GM23248 (cell line): ENCODE measurements at regions not wholly inside any gene's neighbourhood (a gene's known extent, or its start where the extent isn't known, plus 50 kb on each side); places are given as distances from the start of the nearest gene placed in this dataset.
A peak's percentile ranks its signal among the peaks of the same experiment; 100 is the strongest.

ENCODE experiments used
- DNase-seq: peaks from one replicate; pipeline ENCODE4 v3.0.0-alpha.2; 2015
- H2AFZ ChIP-seq: fragments of 200-600 bp; sonication (generic); 2 replicates; pipeline ENCODE4 v1.6.1; 2016; ENCODE audit warnings: antibody characterized with exemption
- H3F3A ChIP-seq: fragments of 200-600 bp; sonication (generic); 2 replicates; pipeline ENCODE4 v1.6.1; 2016; ENCODE audit warnings: mild to moderate bottlenecking, antibody characterized with exemption, mixed run types; ENCODE audit not compliant: insufficient read depth
- H3K27ac ChIP-seq: fragments of 200-600 bp; sonication (generic); 2 replicates; pipeline ENCODE4 v1.5.1; 2016; ENCODE audit warnings: mild to moderate bottlenecking
- H3K27me3 ChIP-seq: fragments of 200-600 bp; sonication (generic); replicated peaks from 2 replicates; pipeline ENCODE4 v1.6.1; 2016; ENCODE audit warnings: mild to moderate bottlenecking; ENCODE audit not compliant: insufficient read depth
- H3K36me3 ChIP-seq: fragments of 200-600 bp; sonication (generic); 2 replicates; pipeline ENCODE4 v1.6.1; 2016; ENCODE audit warnings: low read depth, mild to moderate bottlenecking
- H3K4me1 ChIP-seq: fragments of 200-600 bp; sonication (generic); 2 replicates; pipeline ENCODE4 v1.6.1; 2016; ENCODE audit warnings: mild to moderate bottlenecking; ENCODE audit not compliant: insufficient read depth
- H3K4me2 ChIP-seq: fragments of 200-600 bp; sonication (generic); one replicate; pipeline ENCODE4 v1.6.1; 2016; ENCODE audit warnings: mild to moderate bottlenecking; ENCODE audit not compliant: unreplicated experiment
- H3K4me3 ChIP-seq: fragments of 200-600 bp; sonication (generic); 2 replicates; pipeline ENCODE4 v1.5.1; 2016; ENCODE audit warnings: mild to moderate bottlenecking
- H3K79me2 ChIP-seq: fragments of 200-600 bp; sonication (generic); 2 replicates; pipeline ENCODE4 v1.6.1; 2016; ENCODE audit warnings: mild to moderate bottlenecking; ENCODE audit not compliant: insufficient read depth
- H3K9ac ChIP-seq: fragments of 200-600 bp; sonication (generic); 2 replicates; pipeline ENCODE4 v1.6.1; 2016; ENCODE audit warnings: mild to moderate bottlenecking
- H3K9me2 ChIP-seq: fragments of 200-600 bp; sonication (generic); 2 replicates; pipeline ENCODE4 v1.6.1; 2016; ENCODE audit warnings: mixed run types, mild to moderate bottlenecking, moderate library complexity; ENCODE audit not compliant: insufficient read depth
- H3K9me3 ChIP-seq: fragments of 200-600 bp; sonication (generic); one replicate; pipeline ENCODE4 v1.6.1; 2017; ENCODE audit warnings: low read depth
- H4K20me1 ChIP-seq: fragments of 200-600 bp; sonication (generic); 2 replicates; pipeline ENCODE4 v1.6.0; 2016; ENCODE audit not compliant: insufficient read depth
- EZH2 ChIP-seq: fragments of 200-600 bp; sonication (generic); IDR thresholded peaks from 2 replicates; pipeline ENCODE4 v1.6.1; 2018; ENCODE audit warnings: antibody characterized with exemption, mild to moderate bottlenecking; ENCODE audit not compliant: insufficient read depth, poor library complexity, severe bottlenecking
- EZH2phosphoT487 ChIP-seq: fragments of 200-600 bp; sonication (generic); IDR thresholded peaks from 2 replicates; pipeline ENCODE4 v1.6.1; 2018; ENCODE audit warnings: antibody characterized with exemption, moderate library complexity, mild to moderate bottlenecking, low read depth; ENCODE audit not compliant: insufficient read depth
- WGBS, 2 experiments: methylation state at CpG; one replicate each; pipeline ENCODE4 v1.1.6; 2015 to 2017; ENCODE audit warnings: low lambda C conversion rate in 2 of 2, low coverage in 1 of 2; ENCODE audit errors: missing lambda C conversion rate in 2 of 2; 5-methylcytosine and 5-hydroxymethylcytosine counted together
- in situ Hi-C: fragments of 300-500 bp; cut with MboI; formaldehyde crosslinking; loops from 2 replicates; pipeline ENCODE4 v1.15.0; 2020

DNA sequence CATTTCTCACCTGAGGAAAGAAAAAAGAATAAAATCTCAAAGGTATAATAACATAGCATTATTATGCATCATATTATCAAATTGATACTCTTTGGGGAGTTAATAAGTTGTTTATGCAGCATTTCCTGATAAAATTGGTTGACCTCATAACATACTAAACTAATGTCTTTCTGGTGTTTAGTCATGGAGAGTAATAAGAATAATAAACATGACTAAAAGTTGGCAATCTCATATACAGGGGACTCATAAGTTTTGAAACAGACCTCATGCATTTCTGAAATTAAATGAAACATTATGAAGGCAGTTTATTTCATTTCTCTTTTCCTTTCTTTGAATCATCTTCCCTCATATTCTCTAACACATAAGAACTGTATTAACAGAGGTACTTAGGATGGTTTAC is 60.5 kb upstream of the PRDM1 start:
- Histone ChIP-seq H3K9me3 (no peaks in the 10 kb centered on the region), H3K27me3 (no peaks in the 10 kb centered on the region), H3K4me2 (no peak overlapping the region), H4K20me1 (no peaks in the 10 kb centered on the region), H3F3A (no peaks in the 10 kb centered on the region; the same call in 1 of the 2 replicates), H2AFZ (no peak overlapping the region), H3K4me1 (peaks cover 6% of the 10 kb centered on the region; the same call in 1 of the 2 replicates), H3K9ac (no peak overlapping the region), H3K4me3 (no peak overlapping the region), H3K9me2 (no peaks in the 10 kb centered on the region), H3K79me2 (no peaks in the 10 kb centered on the region), H3K27ac (no peak overlapping the region), H3K36me3 (no peaks in the 10 kb centered on the region)
- in situ Hi-C loops = no loop called here
- TF ChIP-seq EZH2 = no peak
- no peak for TF ChIP-seq EZH2phosphoT487
- DNase-seq = peak; percentile 67

GRCh38 chr6:106022801-106023200 is 63.3 kb upstream of the PRDM1 start:
- no peaks in the 10 kb centered on the region for H3K27me3 ChIP-seq
- no peak overlapping the region for H2AFZ ChIP-seq
- no peak overlapping the region for H3K27ac ChIP-seq
- H3K79me2 ChIP-seq = no peaks in the 10 kb centered on the region
- no peaks in the 10 kb centered on the region for H3K9me3 ChIP-seq
- TF ChIP-seq EZH2phosphoT487 = no peak
- TF ChIP-seq EZH2 = no peak
- no peaks in the 10 kb centered on the region for H4K20me1 ChIP-seq
- H3K4me2 ChIP-seq = no peak overlapping the region
- H3K9ac ChIP-seq = no peak overlapping the region
- H3F3A ChIP-seq = no peaks in the 10 kb centered on the region; the same call in 1 of the 2 replicates
- in situ Hi-C loops = no loop called here
- H3K36me3 ChIP-seq = no peaks in the 10 kb centered on the region
- WGBS, 2 experiments = 96 to 97% methylated on average over 5 of the region's 5 CpGs
- H3K9me2 ChIP-seq = no peaks in the 10 kb centered on the region
- H3K4me1 ChIP-seq = peaks cover 6% of the 10 kb centered on the region; the same call in 1 of the 2 replicates
- DNase-seq = no peak
- no peak overlapping the region for H3K4me3 ChIP-seq

GRCh38 chr6:106017454-106017853 is 68.7 kb upstream of the PRDM1 start:
- Histone ChIP-seq H3K4me1 (no peaks in the 10 kb centered on the region), H3K9ac (no peak overlapping the region), H3K27ac (no peak overlapping the region), H3K4me2 (no peak overlapping the region), H3K27me3 (no peaks in the 10 kb centered on the region), H3K79me2 (no peaks in the 10 kb centered on the region), H3K36me3 (no peaks in the 10 kb centered on the region), H3F3A (no peaks in the 10 kb centered on the region), H3K9me3 (no peaks in the 10 kb centered on the region), H3K4me3 (no peak overlapping the region), H3K9me2 (no peaks in the 10 kb centered on the region; the same call in 1 of the 2 replicates), H2AFZ (no peak overlapping the region), H4K20me1 (no peaks in the 10 kb centered on the region)
- TF ChIP-seq EZH2phosphoT487 (no peak), EZH2 (no peak)
- no peak for DNase-seq
- WGBS, 2 experiments = 86 to 93% methylated on average over 5 of the region's 5 CpGs
- in situ Hi-C loops = no loop called here

DNA sequence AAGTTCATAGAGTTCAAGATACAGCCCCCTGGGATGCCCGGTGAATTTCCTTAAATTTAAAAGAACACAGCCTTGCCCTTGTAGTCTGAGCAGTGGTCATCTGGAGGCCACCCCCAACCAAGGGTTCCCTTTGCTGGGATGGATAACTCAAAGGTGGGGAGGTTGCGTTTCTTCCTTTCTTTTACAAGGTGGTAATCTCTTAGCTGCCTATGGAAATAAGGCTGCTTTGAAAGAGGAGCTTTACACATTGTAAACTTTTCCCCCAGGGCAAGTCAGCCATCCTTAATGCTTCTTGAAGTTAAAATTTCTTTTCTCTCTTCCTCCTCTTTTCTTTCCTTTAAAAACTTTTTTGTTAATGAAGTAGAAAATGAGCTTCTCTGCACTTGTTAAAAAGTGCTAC is 71.2 kb upstream of the PRDM1 start:
- no peak overlapping the region for H3K27ac ChIP-seq
- in situ Hi-C loops = no loop called here
- DNase-seq = no peak
- no peaks in the 10 kb centered on the region for H4K20me1 ChIP-seq
- no peak overlapping the region for H3K9ac ChIP-seq
- H3K36me3 ChIP-seq = no peaks in the 10 kb centered on the region
- H3K4me3 ChIP-seq = no peak overlapping the region
- no peaks in the 10 kb centered on the region for H3K9me3 ChIP-seq
- H3K9me2 ChIP-seq = no peaks in the 10 kb centered on the region; the same call in 1 of the 2 replicates
- H3K27me3 ChIP-seq = no peaks in the 10 kb centered on the region
- no peak overlapping the region for H2AFZ ChIP-seq
- H3F3A ChIP-seq = no peaks in the 10 kb centered on the region
- no peaks in the 10 kb centered on the region for H3K79me2 ChIP-seq
- no peaks in the 10 kb centered on the region for H3K4me1 ChIP-seq
- 100% methylated on average over 2 of the region's 2 CpGs for WGBS, 2 experiments
- TF ChIP-seq EZH2 = no peak
- TF ChIP-seq EZH2phosphoT487 = no peak
- H3K4me2 ChIP-seq = no peak overlapping the region

GRCh38 chr6:106011476-106011875 is 74.7 kb upstream of the PRDM1 start:
- 98 to 100% methylated on average over 6 of the region's 6 CpGs for WGBS, 2 experiments
- H3K79me2 ChIP-seq = no peaks in the 10 kb centered on the region
- H3K9me3 ChIP-seq = no peaks in the 10 kb centered on the region
- no peak overlapping the region for H2AFZ ChIP-seq
- no peak for DNase-seq
- H3F3A ChIP-seq = no peaks in the 10 kb centered on the region
- no peak overlapping the region for H3K4me2 ChIP-seq
- no peaks in the 10 kb centered on the region for H3K4me1 ChIP-seq
- in situ Hi-C loops = no loop called here
- H3K9ac ChIP-seq = no peak overlapping the region
- no peak overlapping the region for H3K27ac ChIP-seq
- TF ChIP-seq EZH2phosphoT487 = no peak
- no peak for TF ChIP-seq EZH2
- H3K27me3 ChIP-seq = no peaks in the 10 kb centered on the region
- H3K36me3 ChIP-seq = no peaks in the 10 kb centered on the region
- no peaks in the 10 kb centered on the region; the same call in 1 of the 2 replicates for H3K9me2 ChIP-seq
- H3K4me3 ChIP-seq = no peak overlapping the region
- H4K20me1 ChIP-seq = no peaks in the 10 kb centered on the region
